ENCODE measurements at regions not wholly inside any gene's neighbourhood (a gene's known extent, or its start where the extent isn't known, plus 50 kb on each side); places are given as distances from the start of the nearest gene placed in this dataset.
A peak's percentile ranks its signal among the peaks of the same experiment; 100 is the strongest.

GRCh38 chr6:2465336-2465735 is 219.9 kb upstream of the GMDS start:
- DNase-seq (ENCODE audit: low spot score) = no peak

- DNase-seq (ENCODE audit: low spot score) = no peak
These were observed 219.2 kb upstream of the GMDS start for GRCh38 chr6:2464641-2465040.

GRCh38 chr6:2462831-2463230 is 217.4 kb upstream of the GMDS start:
- DNase-seq (ENCODE audit: low spot score) = no peak

DNA sequence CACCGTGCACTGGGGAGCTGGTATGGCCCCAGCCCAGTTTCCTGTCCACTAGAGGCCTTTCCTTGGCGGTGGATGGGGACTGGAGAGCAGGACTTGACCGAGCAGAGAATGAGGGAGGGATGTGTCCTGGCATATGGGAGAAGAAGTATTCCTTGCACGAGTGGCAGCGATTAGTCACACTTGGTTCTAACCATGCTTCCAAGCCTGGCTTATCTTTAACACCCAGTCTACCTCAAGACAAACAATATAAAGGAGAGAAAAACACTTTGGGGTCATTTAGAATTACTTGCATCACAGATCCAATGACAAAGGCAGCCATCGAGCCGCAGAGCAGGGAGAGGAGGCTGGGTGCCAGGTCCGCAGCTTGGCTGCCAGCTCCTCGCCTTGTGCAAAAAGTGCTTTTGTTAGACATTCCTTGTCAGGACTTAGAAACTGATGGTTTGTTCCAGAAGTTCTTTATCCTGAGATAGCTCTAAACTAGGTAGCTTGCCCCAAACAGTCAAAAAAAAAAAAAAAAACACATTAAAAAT is 214.9 kb upstream of the GMDS start:
- DNase-seq (ENCODE audit: low spot score) = no peak

DNA sequence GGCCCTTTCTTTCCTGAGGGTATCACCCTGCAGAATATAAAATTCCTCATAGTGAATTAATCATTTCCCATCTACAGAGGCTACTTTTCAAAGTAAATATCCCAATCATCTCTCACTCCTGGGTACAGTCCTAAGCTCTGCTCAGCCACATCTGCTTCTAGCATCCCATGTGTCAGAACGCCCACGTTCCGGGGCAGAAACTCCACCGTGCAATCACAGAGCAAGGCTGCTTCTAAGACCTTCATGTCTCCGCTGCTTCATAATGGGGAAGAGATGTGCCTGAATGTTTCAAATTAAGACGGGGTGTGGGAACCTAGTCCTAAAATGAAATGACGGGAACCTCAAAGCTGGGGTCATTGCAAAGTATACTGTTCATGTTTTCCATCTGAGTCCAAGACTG is 208.8 kb upstream of the GMDS start:
- no peak for DNase-seq (ENCODE audit: low spot score)

- peak; percentile 31 for DNase-seq (ENCODE audit: low spot score)
These were observed 205.1 kb upstream of the GMDS start for GRCh38 chr6:2450546-2450945.

DNA sequence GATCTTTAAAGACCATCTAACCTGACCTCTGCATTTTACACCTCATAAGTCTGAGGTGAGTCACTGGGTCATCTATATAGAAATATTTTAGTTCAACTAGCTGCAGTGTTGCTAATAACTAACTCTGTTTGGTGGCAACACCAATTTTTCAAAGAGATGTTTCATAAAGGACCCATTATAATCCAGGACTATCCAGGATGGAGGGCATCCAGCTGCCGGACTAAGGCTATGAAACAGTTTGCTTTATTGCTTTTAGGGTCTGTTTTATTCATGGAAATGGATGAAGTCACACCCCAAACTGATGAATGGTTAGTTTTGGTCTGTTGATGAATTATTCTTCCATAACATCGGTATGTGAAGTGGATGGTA is 204.2 kb upstream of the GMDS start:
- no peak for DNase-seq (ENCODE audit: low spot score)

DNA sequence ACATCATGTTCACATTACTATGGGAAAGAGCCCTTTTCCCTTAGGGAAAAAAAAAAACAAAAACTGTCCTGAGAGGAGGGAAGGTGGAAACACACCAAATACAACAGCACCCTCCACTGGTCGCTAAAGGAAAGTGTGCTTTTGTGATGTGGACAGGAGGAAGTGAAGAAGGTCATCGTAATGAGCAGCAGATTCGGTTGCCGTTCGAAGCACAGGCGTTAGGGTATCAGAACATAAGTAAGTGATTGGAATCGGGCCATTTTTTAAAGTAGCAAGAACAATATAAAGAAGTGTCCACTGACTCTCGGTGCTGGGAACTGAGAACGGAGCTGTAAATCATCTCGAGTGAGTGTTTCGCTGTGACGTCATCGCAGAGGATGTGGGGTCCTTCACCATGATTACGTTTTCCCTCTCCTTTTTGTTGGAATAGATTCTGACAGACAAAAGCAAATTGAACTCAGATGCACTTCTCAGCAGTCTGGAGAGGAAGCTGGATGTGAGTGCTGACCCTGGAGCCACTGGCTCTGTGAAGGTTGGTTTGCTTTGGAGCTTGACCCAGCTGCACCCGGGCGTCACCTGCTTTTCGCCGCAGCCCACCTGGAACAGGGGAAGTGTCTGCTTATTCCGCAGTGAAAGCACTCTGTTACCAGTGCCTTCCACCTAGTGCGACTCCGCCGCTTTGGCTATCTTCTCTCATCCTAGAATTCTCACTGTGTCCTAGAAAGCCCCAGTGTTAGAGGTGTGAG is 203.6 kb upstream of the GMDS start:
- DNase-seq (ENCODE audit: low spot score) = peak; percentile 64

GRCh38 chr6:2447931-2448330 is 202.5 kb upstream of the GMDS start:
- DNase-seq (ENCODE audit: low spot score) = no peak

- DNase-seq (ENCODE audit: low spot score) = no peak
These were observed 202.0 kb upstream of the GMDS start for GRCh38 chr6:2447318-2447920.

DNA sequence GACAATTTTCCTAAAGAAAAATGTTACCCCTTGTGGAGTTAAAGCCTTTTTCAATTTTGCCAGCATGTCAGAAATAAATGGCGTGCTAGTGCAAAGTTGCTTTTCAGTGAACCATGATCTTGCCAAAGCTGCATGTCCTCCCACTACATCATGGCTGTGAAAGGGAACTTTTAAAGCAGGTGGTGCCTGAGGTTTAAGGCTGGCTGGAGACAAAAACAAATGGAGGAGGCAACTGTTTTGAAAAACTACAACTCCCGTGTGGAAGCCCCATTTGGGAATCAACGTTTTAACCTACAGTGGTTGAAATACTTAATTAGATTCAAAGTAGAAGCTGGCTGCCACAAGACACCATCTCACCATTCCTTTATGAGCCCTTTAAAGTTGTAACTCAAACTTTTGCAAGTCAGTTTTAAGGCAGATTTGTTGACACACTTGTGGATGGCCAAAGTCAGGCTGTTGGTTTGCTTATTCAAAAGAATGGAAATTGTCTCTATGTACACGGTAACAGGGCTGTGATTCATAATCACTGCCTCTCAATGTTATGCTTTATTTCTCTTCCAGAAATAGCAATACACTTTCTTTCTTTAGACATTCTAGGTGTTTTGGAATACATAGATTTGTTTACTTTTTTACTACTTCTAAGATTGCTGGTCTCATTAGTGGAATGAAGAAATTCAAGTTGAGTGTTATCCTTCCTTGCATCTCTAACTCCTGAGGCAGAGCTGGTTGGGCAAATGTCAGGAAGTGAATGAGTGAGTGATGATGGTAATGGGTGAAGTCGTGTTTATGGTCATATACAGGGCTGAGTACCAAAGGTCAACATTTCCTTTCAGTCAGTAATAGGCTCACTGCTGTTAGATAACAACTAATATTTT is 196.4 kb upstream of the GMDS start:
- no peak for DNase-seq (ENCODE audit: low spot score)

GRCh38 chr6:2440516-2440915 is 195.1 kb upstream of the GMDS start:
- no peak for DNase-seq (ENCODE audit: low spot score)

DNA sequence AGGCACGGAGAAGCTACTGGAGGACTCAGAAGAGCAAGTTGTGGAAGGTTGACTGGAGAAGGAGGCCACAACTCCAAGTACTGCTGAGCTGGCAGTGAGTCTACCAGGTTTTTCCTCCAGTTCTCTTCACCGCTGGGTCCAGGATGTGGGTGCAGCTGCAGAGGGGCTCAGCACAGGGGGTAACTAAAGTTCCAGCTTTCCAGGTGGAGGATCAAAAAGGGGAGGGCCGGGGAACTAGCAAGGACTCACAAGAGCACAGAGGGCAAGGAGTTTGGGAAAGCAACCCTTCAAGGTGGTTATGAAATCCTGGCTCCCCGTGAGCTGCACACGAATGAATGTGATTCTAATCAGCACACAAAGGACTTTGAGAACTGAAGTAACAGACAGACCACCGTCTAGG is 194.2 kb upstream of the GMDS start:
- no peak for DNase-seq (ENCODE audit: low spot score)

DNA sequence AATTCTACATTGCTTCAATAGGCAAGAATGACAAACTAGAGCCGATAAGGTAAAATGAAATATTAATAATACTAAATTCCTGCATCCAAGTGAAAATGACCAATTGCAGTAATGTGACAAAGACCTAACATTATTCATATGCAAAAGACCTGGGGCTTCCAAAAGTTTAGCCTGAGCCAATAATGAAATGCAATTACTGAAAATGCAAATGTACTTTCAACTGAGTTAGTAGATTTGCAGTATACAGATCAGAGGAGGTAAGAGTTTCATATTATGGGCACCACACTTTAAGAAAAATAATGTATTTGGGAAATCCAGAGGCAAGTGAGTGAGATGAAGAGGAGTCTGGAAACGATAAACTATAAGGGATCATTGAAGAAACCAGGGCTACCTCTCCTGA is 193.7 kb upstream of the GMDS start:
- no peak for DNase-seq (ENCODE audit: low spot score)

GRCh38 chr6:2436410-2437154 is 191.2 kb upstream of the GMDS start:
- DNase-seq (ENCODE audit: low spot score) = no peak

DNA sequence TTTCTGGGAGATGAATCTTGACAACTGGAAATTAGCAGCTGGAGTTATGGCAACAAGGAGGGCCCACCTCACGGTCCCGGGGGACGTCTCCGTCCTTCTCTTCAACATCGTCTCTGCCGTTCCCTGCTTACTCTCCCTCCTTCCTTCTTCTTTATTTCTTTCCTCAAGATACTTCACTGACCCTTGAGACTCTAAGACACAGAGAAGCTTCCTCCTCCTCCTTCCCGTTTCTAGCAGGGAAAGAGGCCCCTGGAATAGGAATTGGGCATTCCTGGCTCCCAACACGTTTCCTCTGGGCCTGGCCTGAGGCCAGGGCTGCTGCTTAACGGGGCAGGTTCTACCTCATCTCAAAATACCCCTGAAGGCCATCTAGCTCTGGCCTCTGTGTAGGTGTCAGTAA is 189.9 kb upstream of the GMDS start:
- no peak for DNase-seq (ENCODE audit: low spot score)

- no peak for DNase-seq (ENCODE audit: low spot score)
These were observed 189.5 kb upstream of the GMDS start for GRCh38 chr6:2434912-2435311.

DNA sequence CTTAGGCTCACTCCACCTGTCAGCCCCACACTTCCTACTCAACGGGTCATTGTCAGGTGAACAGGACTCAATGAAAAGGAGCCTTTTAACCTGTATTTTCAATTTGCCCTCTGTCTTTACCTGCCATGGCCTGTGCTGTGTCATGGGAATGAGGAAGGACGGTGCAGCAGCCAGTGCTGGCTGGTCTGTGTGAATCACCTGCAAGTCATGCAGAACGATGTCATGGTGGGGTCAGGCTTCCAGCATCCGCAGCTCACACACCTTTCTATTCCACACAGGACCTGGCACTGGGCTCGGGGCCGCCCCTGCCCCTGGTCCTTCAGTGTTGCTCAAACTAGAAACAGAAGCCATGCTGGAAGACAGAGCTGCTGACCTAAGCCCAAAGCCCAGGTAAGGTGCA is 188.7 kb upstream of the GMDS start:
- no peak for DNase-seq (ENCODE audit: low spot score)

DNA sequence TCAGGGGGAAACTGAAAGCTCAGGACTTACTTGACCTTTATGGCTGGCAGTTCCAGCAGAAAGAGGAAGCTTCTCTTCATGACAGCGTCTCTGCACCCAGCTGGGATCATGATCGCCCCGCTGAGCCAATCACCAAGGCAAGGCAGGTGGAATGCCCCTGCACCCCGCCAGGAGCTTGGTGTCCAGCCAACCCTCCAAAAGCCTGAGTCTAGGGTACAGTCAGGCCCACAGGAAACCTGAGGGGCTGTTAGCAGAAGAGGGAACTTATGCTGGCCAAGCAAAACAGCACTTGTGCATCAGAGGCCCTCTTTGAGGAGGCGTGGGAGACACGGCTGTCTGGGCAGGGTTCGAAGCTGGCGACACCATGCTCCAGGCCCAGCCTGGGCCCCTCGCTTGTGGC is 188.3 kb upstream of the GMDS start:
- DNase-seq (ENCODE audit: low spot score) = no peak

GRCh38 chr6:2433266-2433665 is 187.9 kb upstream of the GMDS start:
- no peak for DNase-seq (ENCODE audit: low spot score)

DNA sequence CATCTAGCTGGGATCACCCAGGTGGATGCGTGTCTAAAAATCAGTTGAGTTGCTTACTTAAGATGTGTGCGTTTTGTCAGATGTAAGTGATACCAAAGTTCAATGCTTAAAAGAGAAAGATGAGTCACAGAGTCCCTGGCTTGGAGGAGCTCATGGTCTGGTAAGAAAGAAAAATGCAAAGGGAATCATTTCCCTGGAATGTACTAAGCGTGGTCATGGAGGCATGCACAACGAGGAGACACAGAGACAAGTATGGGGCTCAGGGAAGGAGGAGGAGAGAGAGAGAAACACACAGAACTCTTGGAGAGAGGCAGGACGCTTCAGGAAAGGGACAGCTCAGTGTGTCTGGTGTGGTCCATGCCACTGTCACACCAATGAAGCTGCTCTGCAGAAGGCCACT is 186.9 kb upstream of the GMDS start:
- no peak for DNase-seq (ENCODE audit: low spot score)

GRCh38 chr6:2430612-2431011 is 185.2 kb upstream of the GMDS start:
- DNase-seq (ENCODE audit: low spot score) = no peak
